K562 (cell line): ENCODE measurements at regions not wholly inside any gene's neighbourhood (a gene's known extent, or its start where the extent isn't known, plus 50 kb on each side); places are given as distances from the start of the nearest gene placed in this dataset.

Experiments used
- ATAC-seq: fragments of 200-7000 bp; cut with Tn5 transposase; 3 replicates; pipeline ENCODE4 v1.9.1; 2020; ENCODE audit warnings: moderate library complexity
- BruUV-seq: library from RNA; stranded (reverse); fragments of 400-500 nt; replicated peaks from 2 replicates; lab custom pipeline; 2021; lab: Mats Ljungman, UMichigan
- CTCF ChIA-PET: fragments of 300-600 bp; formaldehyde crosslinking; extraction: SDS; loops from one replicate; lab custom pipeline; 2021; ENCODE audit warnings: low intra/inter-chr PET ratio; lab: Yijun Ruan, JAX
- POLR2A ChIA-PET: fragments of 300-600, 350-650 bp; sonication (Branson Sonifier 250); formaldehyde crosslinking; extraction: SDS; loops from one replicate; lab custom pipeline; 2021; ENCODE audit warnings: antibody characterized with exemption, inconsistent platforms; lab: Yijun Ruan, JAX
- DNase-seq, 4 experiments: peaks; one replicate each; pipeline versions ENCODE4 v3.0.0 to v3.0.0-alpha.2; 2011 to 2018; ENCODE audit warnings: low spot score in 3 of 4, mixed read lengths in 3 of 4; ENCODE audit errors: extremely low read depth in 1 of 4
- FAIRE-seq: peaks from 2 replicates; lab custom pipeline; 2011; peaks lifted over from hg19 to GRCh38; lab: Jason Lieb, UNC
- H2AFZ ChIP-seq: 2 replicates; pipeline ENCODE4 v1.6.0; 2011; ENCODE audit warnings: low read depth, low read length, control low read depth, inconsistent platforms
- H3K27ac ChIP-seq: fragments of 200-600 bp; 3 replicates; pipeline ENCODE4 v1.8.0; 2011; ENCODE audit warnings: low read depth, mild to moderate bottlenecking, control low read depth, inconsistent platforms, low read length, moderate library complexity, mixed read lengths; ENCODE audit errors: extremely low read depth
- H3K27me3 ChIP-seq, 2 experiments: fragments of 300-600 bp in 1 of 2; 2 replicates in 1 of 2; 3 replicates in 1 of 2; pipeline versions ENCODE4 v1.6.0 to v1.8.0; 2011; ENCODE audit warnings: inconsistent platforms in 2 of 2, low read length in 2 of 2, mild to moderate bottlenecking in 1 of 2, mixed read lengths in 1 of 2, moderate library complexity in 1 of 2; ENCODE audit not compliant: control insufficient read depth in 2 of 2, insufficient read depth in 2 of 2
- H3K36me3 ChIP-seq: fragments of 300-600 bp; 3 replicates; pipeline ENCODE4 v1.8.0; 2011; ENCODE audit warnings: mild to moderate bottlenecking, low read length, inconsistent platforms; ENCODE audit not compliant: control insufficient read depth, insufficient read depth
- H3K4me1 ChIP-seq, 2 experiments: fragments of 200-600 bp in 1 of 2; replicated peaks in 1 of 2; 2 replicates in 1 of 2; 3 replicates in 1 of 2; pipeline versions ENCODE4 v1.5.1 to v1.8.0; 2011; ENCODE audit warnings: inconsistent platforms in 2 of 2, low read length in 2 of 2, mild to moderate bottlenecking in 1 of 2, mixed read lengths in 1 of 2, moderate library complexity in 1 of 2; ENCODE audit not compliant: control insufficient read depth in 2 of 2, insufficient read depth in 2 of 2
- H3K4me2 ChIP-seq: 2 replicates; pipeline ENCODE4 v1.6.1; 2011; ENCODE audit warnings: low read length, control low read depth, inconsistent platforms, mixed read lengths; ENCODE audit not compliant: insufficient read depth
- H3K4me3 ChIP-seq: fragments of 200-600 bp; sonication (generic), shearing (Covaris generic); 2 replicates; pipeline ENCODE4 v1.5.1; 2016; ENCODE audit warnings: control low read depth, inconsistent platforms
- H3K79me2 ChIP-seq: fragments of 200-600 bp; 3 replicates; pipeline ENCODE4 v1.8.0; 2011; ENCODE audit warnings: low read length, inconsistent platforms; ENCODE audit not compliant: control insufficient read depth, insufficient read depth
- H3K9ac ChIP-seq, 2 experiments: 2 replicates each; pipeline versions ENCODE4 v1.6.0 to v1.6.1; 2011; ENCODE audit warnings: low read depth in 2 of 2, low read length in 2 of 2, control low read depth in 1 of 2, inconsistent platforms in 1 of 2, mild to moderate bottlenecking in 1 of 2, mixed read lengths in 1 of 2; ENCODE audit not compliant: insufficient read depth in 1 of 2
- H3K9me1 ChIP-seq: one replicate; pipeline ENCODE4 v1.6.0; 2011; ENCODE audit warnings: inconsistent platforms, mild to moderate bottlenecking, low read length, moderate library complexity; ENCODE audit not compliant: control insufficient read depth, insufficient read depth
- H3K9me3 ChIP-seq: replicated peaks from 2 replicates; pipeline ENCODE4 v1.5.1; 2011; ENCODE audit warnings: low read depth, low read length, inconsistent platforms; ENCODE audit not compliant: control insufficient read depth, insufficient read depth
- H4K20me1 ChIP-seq: replicated peaks from 2 replicates; pipeline ENCODE4 v1.6.1; 2011; ENCODE audit warnings: low read length, inconsistent platforms, mixed read lengths; ENCODE audit not compliant: control insufficient read depth, insufficient read depth
- IFI16 ChIP-seq: fragments of 250-450 bp; sonication (Bioruptor Pico); IDR thresholded peaks from 2 replicates; pipeline ENCODE4 v2.1.2; 2022; ENCODE audit warnings: mild to moderate bottlenecking, inconsistent platforms
- JUN ChIP-seq, 2 experiments: sonication (generic) in 1 of 2; formaldehyde crosslinking in 1 of 2; IDR thresholded peaks; 2 replicates each; pipeline versions ENCODE4 v1.6.1 to v1.8.0; 2012 to 2022; ENCODE audit warnings: borderline replicate concordance in 2 of 2, mild to moderate bottlenecking in 2 of 2, improper control_type of control experiment in 1 of 2, low read depth in 1 of 2, low read length in 1 of 2, missing genetic modification reagents in 1 of 2
- KDM4B ChIP-seq, 2 experiments: fragments of 450-650 bp in 1 of 2; sonication (generic) in 1 of 2; IDR thresholded peaks; 2 replicates each; pipeline ENCODE4 v1.6.1; 2016 to 2017; ENCODE audit warnings: borderline replicate concordance in 2 of 2, antibody characterized with exemption in 1 of 2, low read depth in 1 of 2, mild to moderate bottlenecking in 1 of 2
- SMARCB1 ChIP-seq: IDR thresholded peaks from 2 replicates; pipeline ENCODE4 v1.6.1; 2011; ENCODE audit warnings: improper control_type of control experiment, low read depth; ENCODE audit not compliant: insufficient read length
- TAF9B ChIP-seq: fragments of 450-650 bp; IDR thresholded peaks from 2 replicates; pipeline ENCODE4 v1.6.1; 2018; ENCODE audit warnings: mild to moderate bottlenecking; ENCODE audit not compliant: partially characterized antibody
- WGBS: fragments of 100-300 bp; shearing (Covaris generic); methylation state at CpG from one replicate; pipeline ENCODE4 v1.1.6; 2016; ENCODE audit warnings: low coverage, mixed read lengths; ENCODE audit not compliant: insufficient coverage; ENCODE audit errors: missing lambda C conversion rate; 5-methylcytosine and 5-hydroxymethylcytosine counted together
- in situ Hi-C: fragments of 300-500 bp; cut with MboI; formaldehyde crosslinking; loops from 4 replicates; pipeline ENCODE4 v1.15.0; 2018; ENCODE audit warnings: inconsistent platforms, mixed read lengths
- intact Hi-C: fragments of 100-400 bp; cut with micrococcal nuclease; formaldehyde crosslinking; loops from 2 replicates; pipeline ENCODE4 v1.14.2; 2022
- TF ChIP-seq, protein P1 (sequence below): fragments of 250-450 bp; sonication (Bioruptor Pico); IDR thresholded peaks from 2 replicates; pipeline ENCODE4 v1.5.0; 2021
- TF ChIP-seq, protein P2 (sequence below): fragments of 250-450 bp; sonication (Bioruptor Pico); IDR thresholded peaks from 2 replicates; pipeline ENCODE4 v1.5.1; 2021; ENCODE audit warnings: mild to moderate bottlenecking
- TF ChIP-seq, protein P3 (sequence below): sonication (generic); formaldehyde crosslinking; IDR thresholded peaks from 2 replicates; pipeline ENCODE4 v1.8.1; 2023; ENCODE audit warnings: mild to moderate bottlenecking, missing genetic modification reagents
- TF ChIP-seq, protein P4 (sequence below): fragments of 250-450 bp; sonication (Bioruptor Pico); IDR thresholded peaks from 2 replicates; pipeline ENCODE4 v1.6.1; 2021; ENCODE audit warnings: mild to moderate bottlenecking

DNA sequence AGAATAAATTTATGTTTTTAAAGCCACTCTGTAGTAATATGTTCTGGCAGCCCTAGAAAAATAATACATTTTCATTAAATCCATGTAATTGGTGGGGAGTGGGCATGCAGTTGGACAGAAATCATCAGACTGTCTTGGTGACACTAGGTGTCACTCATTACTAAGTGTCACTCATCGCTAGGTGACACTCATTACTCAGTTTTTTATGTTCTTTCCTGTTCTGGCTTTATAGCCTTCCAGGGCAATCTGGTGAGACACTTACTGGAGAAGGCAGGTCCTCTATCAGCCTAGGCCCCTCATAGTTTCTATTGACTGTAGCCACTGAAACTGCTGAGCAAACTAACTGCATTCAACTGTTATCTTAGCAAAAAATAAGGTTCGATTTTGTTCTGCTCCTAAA lies 542.1 kb downstream of the SLITRK1 start:
- TF ChIP-seq, protein P1, sequence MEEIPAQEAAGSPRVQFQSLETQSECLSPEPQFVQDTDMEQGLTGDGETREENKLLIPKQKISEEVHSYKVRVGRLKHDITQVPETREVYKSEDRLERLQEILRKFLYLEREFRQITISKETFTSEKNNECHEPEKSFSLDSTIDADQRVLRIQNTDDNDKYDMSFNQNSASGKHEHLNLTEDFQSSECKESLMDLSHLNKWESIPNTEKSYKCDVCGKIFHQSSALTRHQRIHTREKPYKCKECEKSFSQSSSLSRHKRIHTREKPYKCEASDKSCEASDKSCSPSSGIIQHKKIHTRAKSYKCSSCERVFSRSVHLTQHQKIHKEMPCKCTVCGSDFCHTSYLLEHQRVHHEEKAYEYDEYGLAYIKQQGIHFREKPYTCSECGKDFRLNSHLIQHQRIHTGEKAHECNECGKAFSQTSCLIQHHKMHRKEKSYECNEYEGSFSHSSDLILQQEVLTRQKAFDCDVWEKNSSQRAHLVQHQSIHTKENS (CRISPR knock-in tag): no peak
- TF ChIP-seq, protein P2, sequence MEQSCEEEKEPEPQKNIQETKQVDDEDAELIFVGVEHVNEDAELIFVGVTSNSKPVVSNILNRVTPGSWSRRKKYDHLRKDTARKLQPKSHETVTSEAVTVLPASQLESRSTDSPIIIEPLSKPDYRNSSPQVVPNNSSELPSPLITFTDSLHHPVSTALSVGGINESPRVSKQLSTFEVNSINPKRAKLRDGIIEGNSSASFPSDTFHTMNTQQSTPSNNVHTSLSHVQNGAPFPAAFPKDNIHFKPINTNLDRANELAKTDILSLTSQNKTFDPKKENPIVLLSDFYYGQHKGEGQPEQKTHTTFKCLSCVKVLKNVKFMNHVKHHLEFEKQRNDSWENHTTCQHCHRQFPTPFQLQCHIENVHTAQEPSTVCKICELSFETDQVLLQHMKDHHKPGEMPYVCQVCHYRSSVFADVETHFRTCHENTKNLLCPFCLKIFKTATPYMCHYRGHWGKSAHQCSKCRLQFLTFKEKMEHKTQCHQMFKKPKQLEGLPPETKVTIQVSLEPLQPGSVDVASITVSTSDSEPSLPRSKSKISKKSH: no peak
- no peak for TF ChIP-seq KDM4B (IDR thresholded peaks at IDR 0.05; ENCODE audit: borderline replicate concordance in 2 of 2, low read depth in 1 of 2)
- TF ChIP-seq, protein P3, sequence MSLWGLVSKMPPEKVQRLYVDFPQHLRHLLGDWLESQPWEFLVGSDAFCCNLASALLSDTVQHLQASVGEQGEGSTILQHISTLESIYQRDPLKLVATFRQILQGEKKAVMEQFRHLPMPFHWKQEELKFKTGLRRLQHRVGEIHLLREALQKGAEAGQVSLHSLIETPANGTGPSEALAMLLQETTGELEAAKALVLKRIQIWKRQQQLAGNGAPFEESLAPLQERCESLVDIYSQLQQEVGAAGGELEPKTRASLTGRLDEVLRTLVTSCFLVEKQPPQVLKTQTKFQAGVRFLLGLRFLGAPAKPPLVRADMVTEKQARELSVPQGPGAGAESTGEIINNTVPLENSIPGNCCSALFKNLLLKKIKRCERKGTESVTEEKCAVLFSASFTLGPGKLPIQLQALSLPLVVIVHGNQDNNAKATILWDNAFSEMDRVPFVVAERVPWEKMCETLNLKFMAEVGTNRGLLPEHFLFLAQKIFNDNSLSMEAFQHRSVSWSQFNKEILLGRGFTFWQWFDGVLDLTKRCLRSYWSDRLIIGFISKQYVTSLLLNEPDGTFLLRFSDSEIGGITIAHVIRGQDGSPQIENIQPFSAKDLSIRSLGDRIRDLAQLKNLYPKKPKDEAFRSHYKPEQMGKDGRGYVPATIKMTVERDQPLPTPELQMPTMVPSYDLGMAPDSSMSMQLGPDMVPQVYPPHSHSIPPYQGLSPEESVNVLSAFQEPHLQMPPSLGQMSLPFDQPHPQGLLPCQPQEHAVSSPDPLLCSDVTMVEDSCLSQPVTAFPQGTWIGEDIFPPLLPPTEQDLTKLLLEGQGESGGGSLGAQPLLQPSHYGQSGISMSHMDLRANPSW (CRISPR knock-in tag): no peak
- no peak for TF ChIP-seq JUN (IDR thresholded peaks at IDR 0.05; ENCODE audit: borderline replicate concordance, low read depth, low read length)
- no peak for TF ChIP-seq JUN (CRISPR knock-in tag; IDR thresholded peaks at IDR 0.05; ENCODE audit: borderline replicate concordance)
- no peak for TF ChIP-seq SMARCB1
- TF ChIP-seq, protein P4, sequence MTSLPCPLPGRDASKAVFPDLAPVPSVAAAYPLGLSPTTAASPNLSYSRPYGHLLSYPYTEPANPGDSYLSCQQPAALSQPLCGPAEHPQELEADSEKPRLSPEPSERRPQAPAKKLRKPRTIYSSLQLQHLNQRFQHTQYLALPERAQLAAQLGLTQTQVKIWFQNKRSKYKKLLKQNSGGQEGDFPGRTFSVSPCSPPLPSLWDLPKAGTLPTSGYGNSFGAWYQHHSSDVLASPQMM (CRISPR knock-in tag): no peak
- TF ChIP-seq IFI16 (CRISPR knock-in tag): no peak
- TF ChIP-seq TAF9B: no peak
- TF ChIP-seq, all 486 proteins: peak for 0
- DNase-seq (no peak), FAIRE-seq (no peak), ATAC-seq (no peak)
- H4K20me1 ChIP-seq: no peaks in the 10 kb centered on the region
- no peak overlapping the region for H3K4me3 ChIP-seq
- no TSS peak for BruUV-seq
- H3K36me3 ChIP-seq: no peaks in the 10 kb centered on the region
- no peaks in the 10 kb centered on the region for H3K27me3 ChIP-seq
- H3K27ac ChIP-seq: no peak overlapping the region
- in situ Hi-C loops: no loop called here
- H3K9me3 ChIP-seq: no peaks in the 10 kb centered on the region
- H2AFZ ChIP-seq: no peak overlapping the region
- H3K4me1 ChIP-seq: no peaks in the 10 kb centered on the region
- no peaks in the 10 kb centered on the region for H3K9me1 ChIP-seq
- POLR2A ChIA-PET: no interaction called here
- no peaks in the 10 kb centered on the region for H3K79me2 ChIP-seq
- CTCF ChIA-PET: no interaction called here
- no peak overlapping the region for H3K9ac ChIP-seq
- WGBS: 6% methylated on average over 2 of the region's 2 CpGs
- H3K4me2 ChIP-seq: no peak overlapping the region
- intact Hi-C loops: no loop called here
